IPS-15b (cell line): ENCODE measurements at regions not wholly inside any gene's neighbourhood (a gene's known extent, or its start where the extent isn't known, plus 50 kb on each side); places are given as distances from the start of the nearest gene placed in this dataset.

Experiments used
- H3K27me3 ChIP-seq: one replicate; pipeline ENCODE4 v1.6.1; 2013; ENCODE audit warnings: low read length; ENCODE audit not compliant: control insufficient read depth, insufficient read depth
- H3K36me3 ChIP-seq: one replicate; pipeline ENCODE4 v1.6.1; 2013; ENCODE audit warnings: low read length; ENCODE audit not compliant: control insufficient read depth, insufficient read depth
- H3K4me1 ChIP-seq: one replicate; pipeline ENCODE4 v1.6.1; 2013; ENCODE audit warnings: mild to moderate bottlenecking, low read length; ENCODE audit not compliant: control insufficient read depth, insufficient read depth
- H3K4me3 ChIP-seq: one replicate; pipeline ENCODE4 v1.5.1; 2013; ENCODE audit warnings: low read depth, low read length
- H3K9ac ChIP-seq: one replicate; pipeline ENCODE4 v1.6.1; 2013; ENCODE audit warnings: low read depth, mild to moderate bottlenecking, low read length
- H3K9me3 ChIP-seq: one replicate; pipeline ENCODE4 v1.6.1; 2013; ENCODE audit warnings: mild to moderate bottlenecking, low read length; ENCODE audit not compliant: control insufficient read depth, insufficient read depth

GRCh38 chr1:70874818-70875217 lies 172.8 kb downstream of the PTGER3 start:
- H3K9ac ChIP-seq, result no peak overlapping the region
- no peaks in the 10 kb centered on the region for H3K27me3 ChIP-seq
- H3K4me1 ChIP-seq, result no peaks in the 10 kb centered on the region
- no peaks in the 10 kb centered on the region for H3K9me3 ChIP-seq
- no peak overlapping the region for H3K4me3 ChIP-seq
- no peaks in the 10 kb centered on the region for H3K36me3 ChIP-seq

- no peaks in the 10 kb centered on the region for H3K4me1 ChIP-seq
- no peaks in the 10 kb centered on the region for H3K27me3 ChIP-seq
- no peak overlapping the region for H3K4me3 ChIP-seq
- H3K9me3 ChIP-seq, result no peaks in the 10 kb centered on the region
- no peak overlapping the region for H3K9ac ChIP-seq
- H3K36me3 ChIP-seq, result no peaks in the 10 kb centered on the region
These were observed 170.3 kb downstream of the PTGER3 start for GRCh38 chr1:70877343-70877742.

GRCh38 chr1:70887936-70888335 lies 159.7 kb downstream of the PTGER3 start:
- H3K4me3 ChIP-seq, result no peak overlapping the region
- no peak overlapping the region for H3K9ac ChIP-seq
- peaks cover 5% of the 10 kb centered on the region for H3K4me1 ChIP-seq
- no peaks in the 10 kb centered on the region for H3K36me3 ChIP-seq
- no peaks in the 10 kb centered on the region for H3K27me3 ChIP-seq
- no peaks in the 10 kb centered on the region for H3K9me3 ChIP-seq

GRCh38 chr1:70888722-70889121 lies 158.9 kb downstream of the PTGER3 start:
- Histone ChIP-seq H3K27me3 (no peaks in the 10 kb centered on the region), H3K9me3 (no peaks in the 10 kb centered on the region), H3K4me3 (no peak overlapping the region)

GRCh38 chr1:70890408-70890807 lies 157.2 kb downstream of the PTGER3 start:
- Histone ChIP-seq H3K4me3 (no peak overlapping the region), H3K36me3 (no peaks in the 10 kb centered on the region), H3K9me3 (no peaks in the 10 kb centered on the region), H3K27me3 (no peaks in the 10 kb centered on the region), H3K4me1 (peaks cover 5% of the 10 kb centered on the region), H3K9ac (no peak overlapping the region)

More at GRCh38 chr1:70888722-70889121, 158.9 kb downstream of the PTGER3 start:
- Histone ChIP-seq H3K4me1 (peaks cover 5% of the 10 kb centered on the region), H3K9ac (no peak overlapping the region), H3K36me3 (no peaks in the 10 kb centered on the region)

- H3K9me3 ChIP-seq, result no peaks in the 10 kb centered on the region
- H3K9ac ChIP-seq, result no peak overlapping the region
- H3K27me3 ChIP-seq, result no peaks in the 10 kb centered on the region
- H3K36me3 ChIP-seq, result no peaks in the 10 kb centered on the region
- peaks cover 5% of the 10 kb centered on the region for H3K4me1 ChIP-seq
- H3K4me3 ChIP-seq, result no peak overlapping the region
These were observed 156.4 kb downstream of the PTGER3 start for GRCh38 chr1:70891051-70891843.

- no peaks in the 10 kb centered on the region for H3K36me3 ChIP-seq
These were observed 155.5 kb downstream of the PTGER3 start for GRCh38 chr1:70892140-70892539.

GRCh38 chr1:70892930-70893329 lies 154.7 kb downstream of the PTGER3 start:
- Histone ChIP-seq H3K4me3 (no peak overlapping the region), H3K4me1 (peaks cover 5% of the 10 kb centered on the region), H3K9me3 (no peaks in the 10 kb centered on the region), H3K9ac (no peak overlapping the region), H3K27me3 (no peaks in the 10 kb centered on the region), H3K36me3 (no peaks in the 10 kb centered on the region)

More at GRCh38 chr1:70892140-70892539, 155.5 kb downstream of the PTGER3 start:
- H3K4me1 ChIP-seq, result peaks cover 5% of the 10 kb centered on the region
- no peak overlapping the region for H3K4me3 ChIP-seq
- H3K9ac ChIP-seq, result no peak overlapping the region
- no peaks in the 10 kb centered on the region for H3K27me3 ChIP-seq
- no peaks in the 10 kb centered on the region for H3K9me3 ChIP-seq

- Histone ChIP-seq H3K4me1 (peaks cover 5% of the 10 kb centered on the region), H3K4me3 (no peak overlapping the region), H3K9ac (no peak overlapping the region), H3K27me3 (no peaks in the 10 kb centered on the region), H3K36me3 (no peaks in the 10 kb centered on the region), H3K9me3 (no peaks in the 10 kb centered on the region)
These were observed 154.2 kb downstream of the PTGER3 start for GRCh38 chr1:70893381-70893780.

- Histone ChIP-seq H3K27me3 (no peaks in the 10 kb centered on the region), H3K36me3 (no peaks in the 10 kb centered on the region), H3K4me3 (no peak overlapping the region), H3K9ac (no peak overlapping the region), H3K4me1 (no peaks in the 10 kb centered on the region), H3K9me3 (no peaks in the 10 kb centered on the region)
These were observed 152.1 kb downstream of the PTGER3 start for GRCh38 chr1:70895531-70895930.

GRCh38 chr1:70896224-70896623 lies 151.4 kb downstream of the PTGER3 start:
- no peak overlapping the region for H3K4me3 ChIP-seq
- H3K9ac ChIP-seq, result no peak overlapping the region
- H3K4me1 ChIP-seq, result no peaks in the 10 kb centered on the region
- no peaks in the 10 kb centered on the region for H3K27me3 ChIP-seq
- H3K9me3 ChIP-seq, result no peaks in the 10 kb centered on the region
- no peaks in the 10 kb centered on the region for H3K36me3 ChIP-seq

GRCh38 chr1:70897273-70897672 lies 150.3 kb downstream of the PTGER3 start:
- H3K36me3 ChIP-seq, result no peaks in the 10 kb centered on the region
- no peak overlapping the region for H3K9ac ChIP-seq
- no peaks in the 10 kb centered on the region for H3K27me3 ChIP-seq
- H3K4me3 ChIP-seq, result no peak overlapping the region
- H3K4me1 ChIP-seq, result no peaks in the 10 kb centered on the region
- no peaks in the 10 kb centered on the region for H3K9me3 ChIP-seq
